LNCAP (cell line): ENCODE measurements at regions not wholly inside any gene's neighbourhood (a gene's known extent, or its start where the extent isn't known, plus 50 kb on each side); places are given as distances from the start of the nearest gene placed in this dataset.
A peak's percentile ranks its signal among the peaks of the same experiment; 100 is the strongest.

Experiments used
- TF ChIP-seq, protein P1 (sequence below): fragments of 450-650 bp; IDR thresholded peaks from 2 replicates; pipeline ENCODE4 v1.5.1; 2017; ENCODE audit warnings: mild to moderate bottlenecking

DNA sequence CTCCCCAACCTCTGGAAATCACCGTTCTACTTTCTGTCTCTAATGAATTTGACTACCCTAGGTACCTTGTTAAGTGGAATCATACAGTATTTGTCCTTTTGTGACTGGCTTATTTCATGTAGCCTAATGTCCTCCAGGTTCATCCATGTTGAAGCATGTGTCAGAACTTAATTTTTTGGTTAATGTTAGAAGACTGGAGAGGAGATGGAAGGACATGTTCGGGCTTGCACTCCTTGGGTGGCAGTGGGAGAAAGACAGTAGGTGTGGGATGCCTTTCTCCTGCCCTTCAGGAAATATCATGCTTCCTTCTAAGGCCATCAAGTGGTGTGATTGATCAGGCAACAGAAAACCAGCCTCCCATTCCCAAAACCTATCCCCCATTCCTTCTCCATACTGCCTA, 61.1 kb upstream of the RNF144B start:
- TF ChIP-seq, protein P1, sequence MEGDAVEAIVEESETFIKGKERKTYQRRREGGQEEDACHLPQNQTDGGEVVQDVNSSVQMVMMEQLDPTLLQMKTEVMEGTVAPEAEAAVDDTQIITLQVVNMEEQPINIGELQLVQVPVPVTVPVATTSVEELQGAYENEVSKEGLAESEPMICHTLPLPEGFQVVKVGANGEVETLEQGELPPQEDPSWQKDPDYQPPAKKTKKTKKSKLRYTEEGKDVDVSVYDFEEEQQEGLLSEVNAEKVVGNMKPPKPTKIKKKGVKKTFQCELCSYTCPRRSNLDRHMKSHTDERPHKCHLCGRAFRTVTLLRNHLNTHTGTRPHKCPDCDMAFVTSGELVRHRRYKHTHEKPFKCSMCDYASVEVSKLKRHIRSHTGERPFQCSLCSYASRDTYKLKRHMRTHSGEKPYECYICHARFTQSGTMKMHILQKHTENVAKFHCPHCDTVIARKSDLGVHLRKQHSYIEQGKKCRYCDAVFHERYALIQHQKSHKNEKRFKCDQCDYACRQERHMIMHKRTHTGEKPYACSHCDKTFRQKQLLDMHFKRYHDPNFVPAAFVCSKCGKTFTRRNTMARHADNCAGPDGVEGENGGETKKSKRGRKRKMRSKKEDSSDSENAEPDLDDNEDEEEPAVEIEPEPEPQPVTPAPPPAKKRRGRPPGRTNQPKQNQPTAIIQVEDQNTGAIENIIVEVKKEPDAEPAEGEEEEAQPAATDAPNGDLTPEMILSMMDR: no peak

DNA sequence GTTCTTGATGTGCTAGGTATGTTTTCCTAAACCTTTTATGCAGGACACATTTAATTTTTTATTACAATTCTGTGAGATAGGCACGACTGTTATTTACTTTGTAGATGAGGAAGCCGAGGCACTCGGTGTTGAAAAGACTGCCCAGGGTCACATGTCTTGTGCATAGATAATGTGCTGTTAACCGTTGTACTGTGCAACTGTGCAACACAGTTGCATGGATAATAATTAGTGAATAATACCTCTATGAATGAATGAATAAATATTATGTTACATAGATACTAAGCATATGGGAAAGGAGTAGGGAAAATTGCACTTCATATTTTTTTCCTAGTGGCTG, 60.3 kb upstream of the DEK start:
- TF ChIP-seq, protein P1: no peak

DNA sequence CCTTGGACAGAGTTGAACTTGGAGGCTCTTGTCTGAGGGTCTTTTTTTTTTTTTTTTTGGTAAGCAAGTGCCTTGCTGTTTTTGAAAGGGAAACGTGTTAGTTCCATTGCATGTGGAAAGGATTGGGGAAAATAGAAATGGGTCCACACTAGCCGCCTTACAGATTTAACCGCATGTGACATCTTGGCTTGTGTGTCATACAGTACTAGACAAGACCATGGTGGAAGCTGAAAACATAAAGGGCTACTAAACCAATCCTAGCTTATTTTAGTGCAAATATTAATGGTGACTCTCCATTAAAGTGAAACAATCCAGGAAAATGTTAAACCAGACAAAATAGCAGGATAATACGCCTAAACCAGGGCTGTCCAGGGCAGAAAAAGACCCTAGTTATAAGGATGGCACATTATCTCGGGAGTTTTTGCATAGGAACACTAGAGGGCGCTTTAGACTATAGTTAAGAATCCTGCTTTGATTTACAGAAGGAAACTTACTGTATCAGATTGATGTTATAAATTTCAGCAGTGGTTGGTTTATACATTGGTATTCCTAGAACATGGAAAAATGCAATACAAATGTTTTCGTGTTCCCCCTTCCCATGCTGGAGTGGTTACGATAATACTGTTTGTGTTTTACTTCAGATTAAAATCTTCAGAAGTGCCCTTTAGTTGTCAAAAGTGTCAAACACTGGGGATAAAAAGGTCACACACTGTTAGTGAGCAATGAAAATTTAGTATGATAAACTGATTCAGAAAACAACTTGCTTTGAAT, 59.8 kb upstream of the DEK start:
- TF ChIP-seq, protein P1: peak; percentile 65

DNA sequence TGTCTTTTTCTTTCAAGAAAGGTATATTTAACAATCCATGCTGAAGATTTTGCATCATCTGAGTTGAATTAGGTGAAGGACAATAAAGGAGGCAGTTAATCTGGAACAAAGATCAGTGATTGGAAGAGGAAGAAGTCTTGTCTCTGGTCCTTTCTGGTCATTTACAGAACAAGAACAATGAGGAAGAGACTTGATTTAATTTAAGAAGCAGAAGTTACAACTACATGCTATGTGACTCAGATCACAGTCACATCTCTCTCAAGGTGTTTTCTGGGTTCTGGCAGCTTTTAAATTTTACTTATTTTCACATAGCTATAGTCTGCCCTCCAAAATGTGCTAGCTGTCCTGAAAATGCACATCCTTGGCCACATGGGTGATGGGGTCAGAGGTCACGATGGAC, 53.5 kb upstream of the DEK start:
- TF ChIP-seq, protein P1: no peak

DNA sequence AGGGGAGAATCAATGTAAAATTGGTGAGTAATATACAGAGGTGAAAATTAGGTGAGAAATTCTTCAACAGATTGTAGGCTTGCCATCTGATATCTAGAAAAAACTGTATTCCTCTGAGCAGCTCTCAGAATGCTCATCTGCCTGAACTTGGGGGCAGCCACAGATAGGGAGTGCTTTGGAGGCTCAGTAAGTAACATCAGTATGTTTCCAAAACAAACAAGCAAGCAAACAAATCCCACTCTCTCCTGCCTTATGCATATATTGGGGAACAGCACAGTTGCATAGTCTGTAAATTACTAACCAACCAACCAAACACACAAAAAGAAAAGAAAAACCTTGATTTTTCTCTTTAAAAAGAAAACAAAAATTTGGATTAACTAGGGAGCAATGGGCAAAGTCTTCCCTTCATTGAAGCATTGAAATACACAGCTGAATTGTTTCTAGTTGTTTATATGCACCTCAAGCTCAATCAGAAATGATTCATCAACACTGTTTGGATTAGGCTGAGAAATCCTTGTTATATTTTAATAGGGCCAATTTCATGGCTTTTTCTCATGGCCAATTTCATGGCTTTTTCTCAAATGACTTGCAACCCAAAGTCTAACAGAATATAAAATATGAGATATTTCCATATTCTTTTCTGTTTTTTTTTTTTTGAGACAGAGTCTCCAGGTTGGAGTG, 50.1 kb upstream of the DEK start:
- TF ChIP-seq, protein P1: no peak
